T-helper 2 cell (primary cell): ENCODE measurements at regions not wholly inside any gene's neighbourhood (a gene's known extent, or its start where the extent isn't known, plus 50 kb on each side); places are given as distances from the start of the nearest gene placed in this dataset.

ENCODE experiments used
- DNase-seq, 5 experiments: peaks; one replicate each; pipeline versions ENCODE4 v3.0.0 to v3.0.0-alpha.2; 2012 to 2022

- no peak for DNase-seq
Observed at GRCh38 chr6:25165800-25166199, 113.4 kb upstream of the CARMIL1 start.

- peak in 1 of 5 experiments; percentile 77 for DNase-seq
Observed at GRCh38 chr6:25166955-25167748, 112.0 kb upstream of the CARMIL1 start.

- DNase-seq, result no peak
Observed at GRCh38 chr6:25167961-25168360, 111.2 kb upstream of the CARMIL1 start.

GRCh38 chr6:25168637-25169036 is 110.5 kb upstream of the CARMIL1 start:
- no peak for DNase-seq

- DNase-seq, result no peak
Observed at GRCh38 chr6:25169553-25169952, 109.6 kb upstream of the CARMIL1 start.

- no peak for DNase-seq
Observed at GRCh38 chr6:25169961-25170360, 109.2 kb upstream of the CARMIL1 start.

- DNase-seq, result no peak
Observed at GRCh38 chr6:25170640-25171039, 108.5 kb upstream of the CARMIL1 start.

- DNase-seq, result no peak
Observed at GRCh38 chr6:25171301-25171700, 107.9 kb upstream of the CARMIL1 start.

GRCh38 chr6:25172819-25173218 is 106.4 kb upstream of the CARMIL1 start:
- DNase-seq, result no peak

GRCh38 chr6:25173246-25173645 is 105.9 kb upstream of the CARMIL1 start:
- no peak for DNase-seq

GRCh38 chr6:25173951-25174474 is 105.2 kb upstream of the CARMIL1 start:
- DNase-seq, result peak in 1 of 5 experiments; percentile 57

GRCh38 chr6:25174678-25175077 is 104.5 kb upstream of the CARMIL1 start:
- no peak for DNase-seq

- DNase-seq, result no peak
Observed at GRCh38 chr6:25175196-25175595, 104.0 kb upstream of the CARMIL1 start.

- no peak for DNase-seq
Observed at GRCh38 chr6:25175681-25176080, 103.5 kb upstream of the CARMIL1 start.

- DNase-seq, result no peak
Observed at GRCh38 chr6:25176466-25176865, 102.7 kb upstream of the CARMIL1 start.

- no peak for DNase-seq
Observed at GRCh38 chr6:25177500-25178028, 101.6 kb upstream of the CARMIL1 start.

GRCh38 chr6:25178336-25179035 is 100.7 kb upstream of the CARMIL1 start:
- DNase-seq, result no peak

GRCh38 chr6:25179051-25179778 is 100.0 kb upstream of the CARMIL1 start:
- peak in 1 of 5 experiments; percentile 66 for DNase-seq

- no peak for DNase-seq
Observed at GRCh38 chr6:25180630-25181349, 98.4 kb upstream of the CARMIL1 start.

- no peak for DNase-seq
Observed at GRCh38 chr6:25181350-25181724, 97.8 kb upstream of the CARMIL1 start.

GRCh38 chr6:25181923-25182322 is 97.3 kb upstream of the CARMIL1 start:
- DNase-seq, result peak in 1 of 5 experiments; percentile 52

GRCh38 chr6:25186919-25187318 is 92.3 kb upstream of the CARMIL1 start:
- DNase-seq, result no peak
